Pancreas (tissue), 10 donors: ENCODE measurements at regions not wholly inside any gene's neighbourhood (a gene's known extent, or its start where the extent isn't known, plus 50 kb on each side); places are given as distances from the start of the nearest gene placed in this dataset.

ENCODE experiments used
- ATAC-seq, 4 donors: fragments of 200-7000 bp; cut with Tn5 transposase; one replicate each; pipeline versions ENCODE4 v1.8.0 to v1.9.1; 2020; ENCODE audit warnings: mild to moderate bottlenecking in 4 of 4, moderate library complexity in 4 of 4
- DNase-seq, 6 donors: peaks; one replicate each; pipeline ENCODE4 v3.0.0-alpha.2; 2020
- FAIRE-seq: peaks from 2 replicates; lab custom pipeline; 2012; peaks lifted over from hg19 to GRCh38; lab: Jason Lieb, UNC
- H3K27ac ChIP-seq, 4 donors: fragments of 200-600 bp; sonication (generic); 1 replicate in 3 of 4; 2 replicates in 1 of 4; pipeline versions ENCODE4 v1.5.0 to v1.8.0; 2020
- H3K27me3 ChIP-seq, 4 donors: fragments of 200-600 bp; one replicate each; pipeline ENCODE4 v1.8.0; 2021
- H3K36me3 ChIP-seq, 3 donors: fragments of 200-600 bp; sonication (generic) in 1 of 3; one replicate each; pipeline versions ENCODE4 v1.5.0 to v1.8.0; 2020 to 2021
- H3K4me1 ChIP-seq, 3 donors: fragments of 200-600 bp; one replicate each; pipeline ENCODE4 v1.8.0; 2021
- H3K4me3 ChIP-seq, 4 donors: fragments of 200-600 bp; sonication (generic) in 2 of 4; one replicate each; pipeline versions ENCODE4 v1.5.0 to v1.8.0; 2020 to 2021
- H3K9me3 ChIP-seq, 4 donors: fragments of 200-600 bp; one replicate each; pipeline ENCODE4 v1.8.0; 2021
- WGBS, 2 donors: extraction: QIAGEN DNeasy Blood & Tissue Kit; methylation state at CpG; one replicate each; pipeline ENCODE4 v1.1.7; 2013; 5-methylcytosine and 5-hydroxymethylcytosine counted together
- intact Hi-C, 3 donors: fragments of 100-400 bp; cut with DNase I; formaldehyde crosslinking; loops; one replicate each; pipeline versions ENCODE4 v1.11.1 to v1.14.2; 2022
- TF ChIP-seq, protein P1 (sequence below), 4 donors: fragments of 200-600 bp; sonication (generic) in 3 of 4; IDR thresholded peaks; one replicate each; pipeline versions ENCODE4 v1.5.0 to v1.8.0; 2021; ENCODE audit warnings: antibody characterized with exemption in 4 of 4
- donor health status: healthy with polysubstance abuse.
- donor health status: DM: no; HTN: no; CAD: no; lungs with moderate emphysema.
- donor health status: DM: no; HTN: no; CAD: no.
- donor health status: control.
- donor health status: control.
- donor health status: Bipolar disorder and iron deficiency.
- donor health status: DM: yes; HTN: yes; CAD: no.
- donor health status: DM: no; HTN: no; CAD: no.
- donor health status: DM: no; HTN: no; CAD: no.
- donor health status: DM: yes; HTN: yes; CAD: no.

DNA sequence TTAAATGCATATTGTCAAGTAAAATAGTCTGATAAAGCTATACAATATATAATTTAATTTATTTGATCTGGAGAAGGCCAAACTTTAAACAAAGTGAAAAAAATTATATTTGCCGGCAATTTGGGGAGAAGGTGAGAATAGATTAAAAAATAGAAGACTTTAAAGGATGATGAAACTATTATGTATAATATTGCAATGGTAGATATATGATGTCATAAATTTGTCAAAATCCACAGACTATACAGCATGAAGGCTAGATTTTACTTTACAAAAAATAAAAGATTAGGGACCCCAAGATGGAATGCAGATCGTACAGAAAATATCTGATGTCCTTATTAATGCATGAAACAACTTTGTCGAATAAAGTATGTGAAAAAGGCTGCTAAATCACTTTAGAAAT is 67.3 kb upstream of the MAL start:
- TF ChIP-seq, protein P1, sequence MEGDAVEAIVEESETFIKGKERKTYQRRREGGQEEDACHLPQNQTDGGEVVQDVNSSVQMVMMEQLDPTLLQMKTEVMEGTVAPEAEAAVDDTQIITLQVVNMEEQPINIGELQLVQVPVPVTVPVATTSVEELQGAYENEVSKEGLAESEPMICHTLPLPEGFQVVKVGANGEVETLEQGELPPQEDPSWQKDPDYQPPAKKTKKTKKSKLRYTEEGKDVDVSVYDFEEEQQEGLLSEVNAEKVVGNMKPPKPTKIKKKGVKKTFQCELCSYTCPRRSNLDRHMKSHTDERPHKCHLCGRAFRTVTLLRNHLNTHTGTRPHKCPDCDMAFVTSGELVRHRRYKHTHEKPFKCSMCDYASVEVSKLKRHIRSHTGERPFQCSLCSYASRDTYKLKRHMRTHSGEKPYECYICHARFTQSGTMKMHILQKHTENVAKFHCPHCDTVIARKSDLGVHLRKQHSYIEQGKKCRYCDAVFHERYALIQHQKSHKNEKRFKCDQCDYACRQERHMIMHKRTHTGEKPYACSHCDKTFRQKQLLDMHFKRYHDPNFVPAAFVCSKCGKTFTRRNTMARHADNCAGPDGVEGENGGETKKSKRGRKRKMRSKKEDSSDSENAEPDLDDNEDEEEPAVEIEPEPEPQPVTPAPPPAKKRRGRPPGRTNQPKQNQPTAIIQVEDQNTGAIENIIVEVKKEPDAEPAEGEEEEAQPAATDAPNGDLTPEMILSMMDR (IDR thresholded peaks at IDR 0.05), result no peak
- no peaks in the 10 kb centered on the region for H3K9me3 ChIP-seq
- FAIRE-seq (no peak), DNase-seq (no peak), ATAC-seq (no peak)
- H3K4me3 ChIP-seq, result no peak overlapping the region
- no peaks in the 10 kb centered on the region for H3K36me3 ChIP-seq
- no peaks in the 10 kb centered on the region for H3K4me1 ChIP-seq
- no peak overlapping the region for H3K27ac ChIP-seq
- peaks cover 0 to 4% (median 0%) of the 10 kb centered on the region in 4 donors for H3K27me3 ChIP-seq
- intact Hi-C loops, result no loop called here
- 63 to 67% methylated on average over 3 of the region's 3 CpGs for WGBS, 2 donors

DNA sequence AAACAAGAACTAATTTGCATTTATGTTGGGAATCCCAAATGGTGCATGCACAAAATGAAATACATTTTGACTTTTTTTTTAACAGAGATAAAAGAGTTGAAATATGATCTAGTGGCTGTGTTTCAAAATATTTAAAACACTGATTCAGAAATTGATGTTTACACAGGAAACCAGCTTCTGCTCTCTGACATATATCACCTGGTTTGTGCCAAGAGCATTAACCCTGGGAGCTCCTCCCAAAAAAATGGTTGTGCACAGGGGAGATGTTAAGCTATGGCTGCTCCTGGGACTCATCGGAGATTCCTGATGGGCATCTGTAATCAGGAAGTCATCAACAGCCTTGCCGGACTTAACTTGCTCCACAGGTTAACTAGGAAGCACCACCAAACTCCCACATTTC is 65.2 kb upstream of the MAL start:
- H3K4me1 ChIP-seq, result no peaks in the 10 kb centered on the region
- TF ChIP-seq, protein P1 (IDR thresholded peaks at IDR 0.05), result no peak
- no peak overlapping the region for H3K4me3 ChIP-seq
- H3K36me3 ChIP-seq, result no peaks in the 10 kb centered on the region
- H3K27ac ChIP-seq, result no peak overlapping the region
- no peaks in the 10 kb centered on the region for H3K9me3 ChIP-seq
- FAIRE-seq (no peak), DNase-seq (no peak), ATAC-seq (no peak)
- intact Hi-C loops, result no loop called here
- peaks cover 0 to 4% (median 0%) of the 10 kb centered on the region in 4 donors for H3K27me3 ChIP-seq
- WGBS, 2 donors, result 48 to 70% methylated on average over 2 of the region's 2 CpGs

DNA sequence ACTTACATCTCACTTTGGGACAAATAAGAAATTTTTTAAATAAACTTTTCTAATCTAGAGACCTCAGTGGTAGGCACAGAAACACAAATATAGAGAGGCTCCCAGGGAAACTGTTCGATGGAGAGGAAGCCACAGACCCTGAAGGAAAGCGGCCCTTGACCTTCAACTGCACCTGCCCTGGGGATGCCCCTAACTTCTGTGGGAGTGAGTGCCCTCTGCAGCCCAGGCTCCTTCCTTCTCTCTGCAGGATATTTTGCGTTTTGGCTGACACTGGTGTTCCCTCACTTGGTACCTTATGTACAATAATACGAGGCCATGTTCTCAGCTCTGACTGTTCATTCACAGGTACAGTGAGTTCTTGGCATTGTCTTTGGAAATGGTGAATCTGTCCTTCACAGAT is 64.8 kb upstream of the MAL start:
- ATAC-seq, result no peak
- FAIRE-seq, result no peak
- intact Hi-C loops, result no loop called here

DNA sequence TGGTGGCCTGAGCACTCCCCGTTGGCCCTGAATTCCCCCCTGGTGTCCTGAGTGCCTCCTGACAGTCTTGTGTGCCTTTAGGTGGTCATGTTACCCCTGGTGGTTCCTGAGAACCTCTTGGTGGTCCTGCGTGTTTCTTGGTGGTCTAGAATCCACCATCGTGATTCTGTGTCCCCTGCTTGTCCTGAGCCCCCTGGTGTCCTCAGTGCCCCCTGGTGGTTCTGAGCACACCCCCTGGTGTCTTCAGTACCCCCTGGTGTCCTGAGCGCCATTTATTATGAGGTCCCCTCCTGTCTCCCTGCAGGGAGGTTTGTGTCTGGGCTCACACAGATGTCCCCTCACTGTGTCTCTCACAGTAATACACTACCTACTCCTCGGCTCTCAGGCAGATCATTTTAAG is 61.3 kb upstream of the MAL start:
- no peaks in the 10 kb centered on the region for H3K36me3 ChIP-seq
- 47 to 61% methylated on average over 5 of the region's 5 CpGs for WGBS, 2 donors
- H3K27me3 ChIP-seq, result peaks cover 0 to 3% (median 0%) of the 10 kb centered on the region in 4 donors
- intact Hi-C loops, result no loop called here
- H3K4me3 ChIP-seq, result no peak overlapping the region
- ATAC-seq (no peak), FAIRE-seq (no peak), DNase-seq (no peak)
- TF ChIP-seq, protein P1 (IDR thresholded peaks at IDR 0.05), result no peak
- no peaks in the 10 kb centered on the region for H3K9me3 ChIP-seq
- H3K27ac ChIP-seq, result no peak overlapping the region
- H3K4me1 ChIP-seq, result no peaks in the 10 kb centered on the region

More for the DNA sequence above, 64.8 kb upstream of the MAL start:
- Histone ChIP-seq H3K27me3 (peaks cover 0 to 4% (median 0%) of the 10 kb centered on the region in 4 donors), H3K4me1 (no peaks in the 10 kb centered on the region), H3K4me3 (no peak overlapping the region), H3K36me3 (no peaks in the 10 kb centered on the region), H3K27ac (no peak overlapping the region), H3K9me3 (no peaks in the 10 kb centered on the region)
- 51 to 56% methylated on average over 4 of the region's 4 CpGs for WGBS, 2 donors
- DNase-seq, result no peak
- TF ChIP-seq, protein P1 (IDR thresholded peaks at IDR 0.05), result no peak

DNA sequence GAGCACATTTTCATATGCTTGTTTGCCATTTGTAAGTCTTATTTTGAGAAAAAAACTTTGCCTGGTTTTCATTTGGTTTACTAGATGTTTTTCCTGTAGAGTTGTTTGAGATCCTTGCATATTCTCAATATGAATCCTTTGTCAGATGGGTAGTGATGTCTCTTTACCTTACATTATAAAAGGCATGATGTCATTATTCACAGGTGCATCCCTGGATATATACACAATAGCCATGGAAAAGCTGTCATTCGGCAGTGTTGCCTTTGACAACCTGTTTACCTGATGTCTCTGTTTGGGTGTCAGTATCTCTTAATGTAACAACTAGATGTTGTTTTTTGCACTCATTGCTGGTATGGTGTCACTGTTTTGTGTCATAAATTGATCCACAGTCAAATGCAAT is 58.8 kb upstream of the MAL start:
- Histone ChIP-seq H3K4me3 (no peak overlapping the region), H3K4me1 (no peaks in the 10 kb centered on the region), H3K9me3 (no peaks in the 10 kb centered on the region), H3K27ac (no peak overlapping the region), H3K36me3 (no peaks in the 10 kb centered on the region), H3K27me3 (peaks cover 0 to 7% (median 0%) of the 10 kb centered on the region in 4 donors)
- intact Hi-C loops, result no loop called here
- WGBS, 2 donors, result 52 to 58% methylated on average over 1 of the region's 1 CpG
- no peak for ATAC-seq
- TF ChIP-seq, protein P1 (IDR thresholded peaks at IDR 0.05), result no peak
- FAIRE-seq, result no peak
- no peak for DNase-seq
